Panc1 (cell line): ENCODE measurements at regions not wholly inside any gene's neighbourhood (a gene's known extent, or its start where the extent isn't known, plus 50 kb on each side); places are given as distances from the start of the nearest gene placed in this dataset.

ENCODE experiments used
- ATAC-seq: fragments of 200-7000 bp; cut with Tn5 transposase; 2 replicates; pipeline ENCODE4 v1.9.1; 2020; ENCODE audit warnings: mild to moderate bottlenecking, moderate library complexity
- BruUV-seq: library from RNA; stranded (reverse); fragments of 400-500 nt; replicated peaks from 2 replicates; lab custom pipeline; 2021; lab: Mats Ljungman, UMichigan
- CTCF ChIA-PET: fragments of 300-600 bp; sonication (Branson Sonifier 250); formaldehyde crosslinking; loops from one replicate; lab custom pipeline; 2022; ENCODE audit warnings: antibody characterized with exemption; lab: Charles Lee
- POLR2A ChIA-PET: fragments of 300-600 bp; sonication (Branson Sonifier 250); formaldehyde crosslinking; loops from one replicate; lab custom pipeline; 2022; ENCODE audit warnings: antibody characterized with exemption; lab: Charles Lee
- DNase-seq: peaks from one replicate; pipeline ENCODE4 v3.0.0-alpha.2; 2010; ENCODE audit warnings: low read depth, low spot score
- H3K27ac ChIP-seq: 2 replicates; pipeline ENCODE4 v1.5.1; 2011; ENCODE audit warnings: mild to moderate bottlenecking, low read length, inconsistent platforms
- H3K27me3 ChIP-seq: fragments of 200-500 bp; sonication (Bioruptor generic); 2 replicates; pipeline ENCODE4 v1.6.0; 2014; ENCODE audit warnings: low read length, inconsistent platforms; ENCODE audit not compliant: control insufficient read depth, insufficient read depth
- H3K36me3 ChIP-seq: fragments of 200-500 bp; sonication (Bioruptor generic); 2 replicates; pipeline ENCODE4 v1.5.1; 2014; ENCODE audit warnings: inconsistent platforms, mild to moderate bottlenecking, low read length, moderate library complexity; ENCODE audit not compliant: control insufficient read depth, insufficient read depth
- H3K4me1 ChIP-seq: 2 replicates; pipeline ENCODE4 v1.5.1; 2011; ENCODE audit warnings: inconsistent platforms, mild to moderate bottlenecking, low read length, moderate library complexity; ENCODE audit not compliant: control insufficient read depth, insufficient read depth
- H3K4me3 ChIP-seq, 2 experiments: 2 replicates each; pipeline ENCODE4 v1.5.1; 2011 to 2012; ENCODE audit warnings: low read depth in 2 of 2, low read length in 2 of 2, mild to moderate bottlenecking in 2 of 2, inconsistent platforms in 1 of 2, moderate library complexity in 1 of 2
- H3K9me3 ChIP-seq: fragments of 200-500 bp; sonication (Bioruptor generic); 2 replicates; pipeline ENCODE4 v1.5.1; 2014; ENCODE audit warnings: low read depth, mild to moderate bottlenecking, inconsistent platforms, low read length, moderate library complexity; ENCODE audit not compliant: control insufficient read depth, insufficient read depth
- CTCF ChIP-seq: fragments of 450-650 bp; IDR thresholded peaks from 2 replicates; pipeline ENCODE4 v1.5.1; 2017; ENCODE audit warnings: mild to moderate bottlenecking
- POLR2AphosphoS5 ChIP-seq: IDR thresholded peaks from 2 replicates; pipeline ENCODE4 v1.6.1; 2012; ENCODE audit warnings: mild to moderate bottlenecking, low read depth, low read length, moderate library complexity
- REST ChIP-seq, 2 experiments: IDR thresholded peaks; 2 replicates each; pipeline ENCODE4 v1.6.1; 2011 to 2012; ENCODE audit warnings: low read depth in 2 of 2, control low read depth in 1 of 2, low read length in 1 of 2, mild to moderate bottlenecking in 1 of 2, moderate library complexity in 1 of 2; ENCODE audit not compliant: insufficient read depth in 1 of 2
- SIN3A ChIP-seq: IDR thresholded peaks from 2 replicates; pipeline ENCODE4 v1.6.1; 2012; ENCODE audit warnings: low read depth, mild to moderate bottlenecking, low read length, moderate library complexity, borderline replicate concordance; ENCODE audit not compliant: insufficient read depth
- TCF7L2 ChIP-seq: IDR thresholded peaks from 2 replicates; pipeline ENCODE4 v1.6.1; 2011; ENCODE audit warnings: mild to moderate bottlenecking, low read depth, low read length, inconsistent platforms
- in situ Hi-C: cut with HindIII; loops from 2 replicates; pipeline ENCODE4 v1.10.0; 2016; ENCODE audit warnings: low sequenced_read_pairs, low pct_unique_long_range_greater_than_20kb
- intact Hi-C: fragments of 100-400 bp; cut with micrococcal nuclease; formaldehyde crosslinking; loops from one replicate; pipeline ENCODE4 v1.10.0; 2022; ENCODE audit not compliant: unreplicated experiment

DNA sequence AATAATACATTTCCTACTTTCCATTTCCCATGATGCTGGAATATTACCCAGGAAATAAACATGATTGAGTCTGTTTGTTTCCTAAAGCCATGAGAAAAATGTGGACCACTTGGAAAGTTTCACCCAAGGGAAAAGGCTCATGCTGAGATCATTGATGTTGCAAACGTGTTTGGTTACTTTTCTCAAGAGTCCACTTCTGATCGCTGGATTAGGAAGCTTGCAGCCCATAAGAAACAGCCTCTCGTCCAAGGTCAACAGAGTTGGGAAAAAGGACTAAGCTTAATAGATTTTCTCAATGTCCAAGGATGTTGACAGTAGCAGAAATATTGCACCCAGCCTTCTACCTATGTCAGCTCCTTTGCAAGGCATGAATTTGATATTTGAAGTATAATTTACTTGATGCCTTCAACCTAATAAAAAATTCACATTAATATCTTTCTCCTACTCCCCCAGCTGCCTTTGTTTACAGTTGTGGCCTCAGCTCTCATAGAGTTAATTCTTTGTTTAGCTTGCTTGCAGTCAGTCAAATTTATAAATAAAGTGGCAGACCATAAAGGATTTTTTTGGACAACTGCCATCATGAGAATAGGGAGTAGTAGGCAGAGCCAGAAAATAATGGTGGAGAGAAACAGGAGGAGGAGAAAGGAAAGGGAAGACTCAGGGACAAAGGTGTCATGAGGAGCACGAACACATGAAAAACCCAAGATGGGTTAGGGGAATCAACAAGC lies 65.6 kb upstream of the BLTP1 start:
- no TSS peak for BruUV-seq
- no peak for ATAC-seq
- Histone ChIP-seq H3K4me3 (no peak overlapping the region), H3K27ac (no peak overlapping the region), H3K27me3 (no peaks in the 10 kb centered on the region; the same call in 1 of the 2 replicates), H3K9me3 (no peaks in the 10 kb centered on the region), H3K4me1 (no peaks in the 10 kb centered on the region), H3K36me3 (no peaks in the 10 kb centered on the region)
- DNase-seq, result no peak
- in situ Hi-C loops, result no loop called here
- TF ChIP-seq SIN3A, result no peak
- no peak for TF ChIP-seq REST (IDR thresholded peaks at IDR 0.05; ENCODE audit: insufficient read depth in 1 of 2, low read depth in 2 of 2, low read length in 1 of 2)
- no peak for TF ChIP-seq CTCF
- TF ChIP-seq POLR2AphosphoS5, result no peak
- TF ChIP-seq TCF7L2, result no peak
- intact Hi-C loops, result no loop called here
- ChIA-PET POLR2A (no interaction called here), CTCF (no interaction called here)

- Histone ChIP-seq H3K27me3 (no peaks in the 10 kb centered on the region; the same call in none of the 2 replicates), H3K4me1 (no peaks in the 10 kb centered on the region), H3K36me3 (no peaks in the 10 kb centered on the region), H3K9me3 (no peaks in the 10 kb centered on the region), H3K27ac (no peak overlapping the region), H3K4me3 (no peak overlapping the region)
- DNase-seq, result no peak
- ChIA-PET POLR2A (no interaction called here), CTCF (no interaction called here)
- BruUV-seq, result no TSS peak
- intact Hi-C loops, result no loop called here
- TF ChIP-seq CTCF (no peak), POLR2AphosphoS5 (no peak), TCF7L2 (no peak), SIN3A (no peak), REST (IDR thresholded peaks at IDR 0.05; ENCODE audit: insufficient read depth in 1 of 2, low read depth in 2 of 2, low read length in 1 of 2) (no peak)
- no peak for ATAC-seq
- in situ Hi-C loops, result no loop called here
Observed at GRCh38 chr4:122083989-122084388, 68.1 kb upstream of the BLTP1 start.
